Karpas-422 (cell line): ENCODE measurements at regions not wholly inside any gene's neighbourhood (a gene's known extent, or its start where the extent isn't known, plus 50 kb on each side); places are given as distances from the start of the nearest gene placed in this dataset.

Experiments used
- DNase-seq: peaks from one replicate; pipeline ENCODE4 v3.0.0-alpha.2; 2015
- H2AFZ ChIP-seq: fragments of 200-600 bp; sonication (generic); 2 replicates; pipeline ENCODE4 v1.6.1; 2014; ENCODE audit warnings: antibody characterized with exemption, low read length, mixed read lengths
- H3K27ac ChIP-seq: fragments of 200-600 bp; sonication (generic); 2 replicates; pipeline ENCODE4 v1.5.1; 2014; ENCODE audit warnings: mild to moderate bottlenecking, low read length, moderate library complexity
- H3K27me3 ChIP-seq: fragments of 200-600 bp; sonication (generic); 2 replicates; pipeline ENCODE4 v1.6.1; 2014; ENCODE audit warnings: low read length, mixed read lengths
- H3K36me3 ChIP-seq: fragments of 200-600 bp; sonication (generic); 2 replicates; pipeline ENCODE4 v1.6.1; 2014; ENCODE audit warnings: low read length, mixed read lengths; ENCODE audit not compliant: insufficient read depth
- H3K4me1 ChIP-seq: fragments of 200-600 bp; sonication (generic); 2 replicates; pipeline ENCODE4 v1.6.1; 2014; ENCODE audit warnings: mild to moderate bottlenecking, low read length, mixed read lengths
- H3K4me2 ChIP-seq: fragments of 200-600 bp; sonication (generic); 2 replicates; pipeline ENCODE4 v1.6.1; 2014; ENCODE audit warnings: low read length, low read depth, mild to moderate bottlenecking; ENCODE audit not compliant: poor library complexity, severe bottlenecking
- H3K4me3 ChIP-seq: fragments of 200-600 bp; sonication (generic); 2 replicates; pipeline ENCODE4 v1.5.1; 2014; ENCODE audit warnings: mild to moderate bottlenecking, antibody characterized with exemption, low read length, mixed read lengths
- H3K79me2 ChIP-seq: fragments of 200-600 bp; sonication (generic); 2 replicates; pipeline ENCODE4 v1.6.1; 2014; ENCODE audit warnings: mild to moderate bottlenecking, low read length, mixed read lengths
- H3K9ac ChIP-seq: fragments of 200-600 bp; sonication (generic); 2 replicates; pipeline ENCODE4 v1.6.0; 2014; ENCODE audit warnings: low read length
- H3K9me2 ChIP-seq: fragments of 200-600 bp; sonication (generic), shearing (Covaris generic); replicated peaks from 2 replicates; pipeline ENCODE4 v1.6.0; 2014; ENCODE audit warnings: mild to moderate bottlenecking, low read length, moderate library complexity; ENCODE audit not compliant: insufficient read depth
- H3K9me3 ChIP-seq: fragments of 300-700, 200-600 bp; sonication (generic); 2 replicates; pipeline ENCODE4 v1.6.1; 2014; ENCODE audit warnings: low read length, mixed read lengths
- H4K20me1 ChIP-seq: fragments of 200-600 bp; sonication (generic); 2 replicates; pipeline ENCODE4 v1.6.1; 2014; ENCODE audit warnings: mild to moderate bottlenecking, antibody characterized with exemption, low read length, low read depth; ENCODE audit not compliant: insufficient read depth

GRCh38 chr5:77920359-77921058 is 144.4 kb upstream of the TBCA start:
- no peaks in the 10 kb centered on the region for H3K79me2 ChIP-seq
- H3K36me3 ChIP-seq = no peaks in the 10 kb centered on the region
- no peak for DNase-seq
- H3K4me2 ChIP-seq = no peak overlapping the region
- H3K27me3 ChIP-seq = no peaks in the 10 kb centered on the region
- H3K9me3 ChIP-seq = no peaks in the 10 kb centered on the region
- H4K20me1 ChIP-seq = no peaks in the 10 kb centered on the region
- H3K4me3 ChIP-seq = no peak overlapping the region
- no peak overlapping the region for H3K27ac ChIP-seq
- no peaks in the 10 kb centered on the region for H3K9me2 ChIP-seq
- H3K9ac ChIP-seq = no peak overlapping the region
- H2AFZ ChIP-seq = no peak overlapping the region
- no peaks in the 10 kb centered on the region for H3K4me1 ChIP-seq

DNA sequence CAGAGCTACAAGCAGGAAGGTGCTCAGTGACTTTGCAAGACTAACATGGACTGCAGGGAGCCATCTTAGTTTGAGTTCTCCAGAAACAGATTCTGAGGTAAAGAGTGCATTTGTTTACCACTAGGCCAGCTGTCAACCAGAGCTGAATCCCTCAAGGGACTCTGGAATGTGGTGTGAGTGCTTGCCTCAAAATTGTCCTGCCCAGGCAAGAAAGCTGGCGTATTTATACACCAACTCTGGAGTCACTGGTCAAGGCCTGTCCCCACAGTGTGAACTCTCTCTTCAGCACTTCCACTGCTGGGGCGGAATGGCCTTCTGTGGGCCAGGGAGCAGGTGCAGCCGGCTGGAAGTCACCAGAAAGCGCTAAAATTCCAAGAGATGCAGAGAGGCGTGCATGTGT is 139.2 kb upstream of the TBCA start:
- Histone ChIP-seq H3K36me3 (no peaks in the 10 kb centered on the region), H3K4me1 (no peaks in the 10 kb centered on the region), H3K27ac (no peak overlapping the region), H3K9me2 (no peaks in the 10 kb centered on the region), H3K79me2 (no peaks in the 10 kb centered on the region), H3K4me3 (no peak overlapping the region), H3K27me3 (no peaks in the 10 kb centered on the region), H2AFZ (no peak overlapping the region), H3K9ac (no peak overlapping the region), H3K9me3 (no peaks in the 10 kb centered on the region), H4K20me1 (no peaks in the 10 kb centered on the region), H3K4me2 (no peak overlapping the region)
- no peak for DNase-seq

- Histone ChIP-seq H3K9me2 (no peaks in the 10 kb centered on the region), H3K27ac (no peak overlapping the region), H3K9me3 (no peaks in the 10 kb centered on the region), H3K36me3 (no peaks in the 10 kb centered on the region), H2AFZ (no peak overlapping the region), H3K79me2 (no peaks in the 10 kb centered on the region), H3K4me1 (no peaks in the 10 kb centered on the region), H3K4me2 (no peak overlapping the region), H3K27me3 (no peaks in the 10 kb centered on the region), H4K20me1 (no peaks in the 10 kb centered on the region), H3K4me3 (no peak overlapping the region), H3K9ac (no peak overlapping the region)
- DNase-seq = no peak
Measured at GRCh38 chr5:77912721-77913120, 136.6 kb upstream of the TBCA start.

DNA sequence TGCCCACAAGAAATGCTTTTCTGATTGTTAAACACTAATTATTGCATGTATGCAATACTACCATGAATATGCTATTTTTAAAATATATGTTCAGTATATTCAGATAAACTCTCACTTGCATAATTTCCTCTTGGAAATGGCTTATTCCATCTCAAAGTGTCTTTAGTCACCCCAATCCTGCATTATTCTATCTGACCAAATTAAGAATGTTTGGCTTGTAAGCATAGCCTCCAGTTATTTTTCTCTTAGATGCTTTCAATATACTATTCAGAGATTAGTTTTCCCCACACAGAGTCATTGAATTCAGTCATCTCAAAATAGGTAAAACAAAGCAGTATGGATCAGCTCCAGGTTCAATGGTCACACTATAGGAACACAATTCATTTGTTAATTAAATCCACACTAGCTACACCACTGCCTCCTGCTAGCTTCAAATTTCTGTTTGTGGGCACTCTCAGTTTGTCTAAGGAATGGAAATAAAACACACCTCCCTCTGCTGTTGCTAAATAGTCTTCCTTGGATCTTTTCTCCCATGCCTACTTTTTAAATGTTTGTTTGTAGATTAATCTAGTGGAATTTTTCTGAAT is 134.6 kb upstream of the TBCA start:
- H2AFZ ChIP-seq = no peak overlapping the region
- H3K9me2 ChIP-seq = no peaks in the 10 kb centered on the region
- H3K27me3 ChIP-seq = no peaks in the 10 kb centered on the region
- H3K27ac ChIP-seq = no peak overlapping the region
- no peaks in the 10 kb centered on the region for H3K4me1 ChIP-seq
- no peak overlapping the region for H3K4me3 ChIP-seq
- H4K20me1 ChIP-seq = no peaks in the 10 kb centered on the region
- DNase-seq = no peak
- no peak overlapping the region for H3K9ac ChIP-seq
- H3K4me2 ChIP-seq = no peak overlapping the region
- H3K79me2 ChIP-seq = no peaks in the 10 kb centered on the region
- H3K9me3 ChIP-seq = no peaks in the 10 kb centered on the region
- no peaks in the 10 kb centered on the region for H3K36me3 ChIP-seq

- no peaks in the 10 kb centered on the region for H3K9me3 ChIP-seq
- no peak overlapping the region for H3K27ac ChIP-seq
- no peaks in the 10 kb centered on the region for H3K4me1 ChIP-seq
- no peak overlapping the region for H3K4me2 ChIP-seq
- no peak overlapping the region for H3K4me3 ChIP-seq
- H3K36me3 ChIP-seq = no peaks in the 10 kb centered on the region
- H3K9me2 ChIP-seq = no peaks in the 10 kb centered on the region
- no peak overlapping the region for H3K9ac ChIP-seq
- no peak overlapping the region for H2AFZ ChIP-seq
- no peaks in the 10 kb centered on the region for H3K27me3 ChIP-seq
- DNase-seq = no peak
- no peaks in the 10 kb centered on the region for H4K20me1 ChIP-seq
- no peaks in the 10 kb centered on the region for H3K79me2 ChIP-seq
Measured at GRCh38 chr5:77909237-77909636, 133.1 kb upstream of the TBCA start.

- no peak overlapping the region for H3K27ac ChIP-seq
- H3K4me2 ChIP-seq = no peak overlapping the region
- no peaks in the 10 kb centered on the region for H3K36me3 ChIP-seq
- H4K20me1 ChIP-seq = no peaks in the 10 kb centered on the region
- no peaks in the 10 kb centered on the region for H3K79me2 ChIP-seq
- no peak overlapping the region for H2AFZ ChIP-seq
- H3K27me3 ChIP-seq = no peaks in the 10 kb centered on the region
- no peaks in the 10 kb centered on the region for H3K4me1 ChIP-seq
- H3K4me3 ChIP-seq = no peak overlapping the region
- DNase-seq = no peak
- H3K9ac ChIP-seq = no peak overlapping the region
- no peaks in the 10 kb centered on the region for H3K9me2 ChIP-seq
- H3K9me3 ChIP-seq = no peaks in the 10 kb centered on the region
Measured at GRCh38 chr5:77908787-77909186, 132.6 kb upstream of the TBCA start.

DNA sequence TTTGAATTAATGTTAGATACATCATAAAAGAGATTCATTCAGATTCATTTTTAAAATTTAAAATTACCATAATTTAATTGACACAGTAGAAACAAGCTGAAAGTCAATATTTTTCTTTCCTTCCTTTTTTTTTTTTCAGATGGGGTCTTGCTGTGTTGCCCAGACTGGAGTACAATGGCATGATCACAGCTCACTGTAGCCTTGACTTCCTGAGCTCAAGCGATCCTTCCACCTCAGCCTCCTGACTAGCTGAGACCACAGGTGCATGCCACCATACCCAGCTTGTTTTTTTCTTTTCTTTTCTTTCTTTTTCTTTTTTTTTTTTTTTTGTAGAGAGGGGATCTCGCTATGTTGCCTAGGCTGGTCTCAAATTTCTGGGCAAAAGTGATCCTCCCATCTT is 131.6 kb upstream of the TBCA start:
- H3K4me1 ChIP-seq = no peaks in the 10 kb centered on the region
- no peak overlapping the region for H3K4me3 ChIP-seq
- no peaks in the 10 kb centered on the region for H3K79me2 ChIP-seq
- DNase-seq = no peak
- no peak overlapping the region for H2AFZ ChIP-seq
- no peaks in the 10 kb centered on the region for H3K9me3 ChIP-seq
- H3K4me2 ChIP-seq = no peak overlapping the region
- no peak overlapping the region for H3K9ac ChIP-seq
- H3K27me3 ChIP-seq = no peaks in the 10 kb centered on the region
- no peaks in the 10 kb centered on the region for H3K9me2 ChIP-seq
- no peaks in the 10 kb centered on the region for H4K20me1 ChIP-seq
- no peaks in the 10 kb centered on the region for H3K36me3 ChIP-seq
- H3K27ac ChIP-seq = no peak overlapping the region

DNA sequence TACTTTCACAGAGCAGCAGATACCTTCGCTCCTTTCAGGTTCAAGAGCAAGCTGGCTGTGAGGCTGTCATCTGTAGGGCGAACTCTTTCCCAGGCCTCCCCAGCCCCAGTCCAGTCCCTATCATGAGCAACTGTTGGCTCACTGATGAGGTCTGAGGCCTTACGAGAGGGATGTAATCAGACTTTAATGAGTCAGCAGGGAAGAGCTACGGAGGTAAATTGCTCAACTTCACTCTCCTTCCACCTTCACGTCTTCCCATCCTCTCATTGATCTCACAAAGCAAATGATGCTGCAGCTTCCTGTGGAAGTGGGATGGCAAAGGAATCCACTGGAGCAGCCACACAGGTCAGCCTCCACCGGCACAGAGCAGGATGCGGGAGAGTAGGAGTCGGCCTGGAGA is 130.7 kb upstream of the TBCA start:
- H3K27ac ChIP-seq = no peak overlapping the region
- H3K9me2 ChIP-seq = no peaks in the 10 kb centered on the region
- no peaks in the 10 kb centered on the region for H4K20me1 ChIP-seq
- H2AFZ ChIP-seq = no peak overlapping the region
- no peaks in the 10 kb centered on the region for H3K9me3 ChIP-seq
- H3K79me2 ChIP-seq = no peaks in the 10 kb centered on the region
- no peaks in the 10 kb centered on the region for H3K36me3 ChIP-seq
- no peaks in the 10 kb centered on the region for H3K27me3 ChIP-seq
- no peak overlapping the region for H3K4me2 ChIP-seq
- no peak overlapping the region for H3K4me3 ChIP-seq
- H3K4me1 ChIP-seq = no peaks in the 10 kb centered on the region
- H3K9ac ChIP-seq = no peak overlapping the region
- DNase-seq = no peak
